K562 (cell line): ENCODE measurements at regions not wholly inside any gene's neighbourhood (a gene's known extent, or its start where the extent isn't known, plus 50 kb on each side); places are given as distances from the start of the nearest gene placed in this dataset.

Experiments
- ADNP ChIP-seq: fragments of 200-800 bp; sonication (Bioruptor generic); IDR thresholded peaks from 2 replicates; pipeline ENCODE4 v1.6.1; 2016; ENCODE audit warnings: missing genetic modification characterization, missing compliant biosample characterization
- CTCF ChIP-seq, 3 experiments: IDR thresholded peaks in 2 of 3; conservative IDR thresholded peaks in 1 of 3; 2 replicates each; pipeline ENCODE4 v1.5.1; 2011 to 2012; ENCODE audit warnings: low read length in 3 of 3, mild to moderate bottlenecking in 3 of 3, control low read depth in 2 of 3, improper control_type of control experiment in 1 of 3, inconsistent platforms in 1 of 3, low read depth in 1 of 3, mixed read lengths in 1 of 3, moderate library complexity in 1 of 3; ENCODE audit not compliant: insufficient read depth in 2 of 3
- HDAC2 ChIP-seq: fragments of 450-650 bp; IDR thresholded peaks from 2 replicates; pipeline ENCODE4 v1.6.1; 2016; ENCODE audit warnings: mild to moderate bottlenecking
- MYC ChIP-seq, 2 experiments: fragments of 250-450 bp in 1 of 2; sonication (Bioruptor Pico) in 1 of 2; IDR thresholded peaks; 2 replicates each; pipeline versions ENCODE4 v1.5.1 to v1.6.1; 2012 to 2021; ENCODE audit warnings: low read depth in 2 of 2, borderline replicate concordance in 1 of 2, improper control_type of control experiment in 1 of 2, low read length in 1 of 2, mild to moderate bottlenecking in 1 of 2, moderate library complexity in 1 of 2
- PTBP1 ChIP-seq: fragments of 200-400 bp; formaldehyde crosslinking; IDR thresholded peaks from 2 replicates; pipeline ENCODE4 v1.6.1; 2017; ENCODE audit warnings: low read depth, low read length
- ZBTB49 ChIP-seq: sonication (generic); formaldehyde crosslinking; IDR thresholded peaks from 2 replicates; pipeline ENCODE4 v1.8.0; 2022; ENCODE audit warnings: missing genetic modification reagents, mild to moderate bottlenecking, borderline replicate concordance

- TF ChIP-seq HDAC2 (no peak), CTCF (IDR thresholded peaks at IDR 0.05 in 2 of 3, conservative IDR thresholded peaks at IDR 0.05 in 1 of 3; ENCODE audit: insufficient read depth in 2 of 3, low read depth in 1 of 3, low read length in 3 of 3) (no peak), PTBP1 (no peak), ZBTB49 (no peak), MYC (IDR thresholded peaks at IDR 0.05; ENCODE audit: low read depth, low read length) (no peak), MYC (CRISPR knock-in tag; IDR thresholded peaks at IDR 0.05; ENCODE audit: borderline replicate concordance, low read depth) (no peak), ADNP (no peak)
Observed at GRCh38 chr20:10132387-10132786, 86.2 kb upstream of the SNAP25 start.
